ENCODE measurements at regions not wholly inside any gene's neighbourhood (a gene's known extent, or its start where the extent isn't known, plus 50 kb on each side); places are given as distances from the start of the nearest gene placed in this dataset.

- WGBS, 2 experiments (ENCODE audit: extremely low coverage in 1 of 2, insufficient coverage in 1 of 2, insufficient read length in 1 of 2, insufficient replicate concordance in 2 of 2, low coverage in 1 of 2, low lambda C conversion rate in 2 of 2, missing lambda C conversion rate in 1 of 2), result 82% methylated on average over 4 of the region's 4 CpGs; no CpG with 5 or more reads in 1 of the 2 experiments
Measured at GRCh38 chr20:56308036-56308435, 50.7 kb upstream of the FAM210B start.

More at GRCh38 chr20:56308036-56308435, 50.7 kb upstream of the FAM210B start:
- Histone ChIP-seq H2AFZ (ENCODE audit: low read length) (no peak overlapping the region), H3K4me2 (ENCODE audit: insufficient read depth in 1 of 2, low read depth in 2 of 2, low read length in 2 of 2) (no peak overlapping the region), H3K56ac (replicated peaks; ENCODE audit: insufficient read length, low read depth, low read length) (no peak overlapping the region), H3K27me3 (replicated peaks in 1 of 4; ENCODE audit: control insufficient read depth in 3 of 4, extremely low read depth in 1 of 4, insufficient read depth in 3 of 4, low read length in 3 of 4) (no peaks in the 10 kb centered on the region), H4K20me1 (replicated peaks in 1 of 2; ENCODE audit: control insufficient read depth in 1 of 2, insufficient read depth in 2 of 2, low read length in 2 of 2) (no peaks in the 10 kb centered on the region), H3K79me1 (ENCODE audit: low read depth, low read length) (no peaks in the 10 kb centered on the region), H2BK5ac (ENCODE audit: low read depth, low read length) (no peak overlapping the region), H2BK12ac (ENCODE audit: low read depth, low read length) (no peak overlapping the region), H4K91ac (replicated peaks; ENCODE audit: insufficient read length, low read length) (no peak overlapping the region), H3K36me3 (ENCODE audit: control insufficient read depth in 2 of 4, insufficient read depth in 4 of 4, low read length in 3 of 4) (no peaks in the 10 kb centered on the region), H3K4ac (replicated peaks; ENCODE audit: insufficient read length, low read depth, low read length) (no peak overlapping the region), H4K8ac (ENCODE audit: extremely low read depth, insufficient read depth, low read length) (no peak overlapping the region), H3K27ac (ENCODE audit: low read depth, low read length) (no peak overlapping the region), H3K9ac (replicated peaks in 1 of 4; ENCODE audit: extremely low read depth in 1 of 4, low read depth in 3 of 4, low read length in 3 of 4) (no peak overlapping the region), H3K9me3 (ENCODE audit: insufficient read depth in 2 of 2, low read depth in 1 of 2, low read length in 1 of 2) (peaks cover 53 to 72% of the 10 kb centered on the region in 2 experiments), H3K4me3 (ENCODE audit: extremely low read depth in 1 of 4, insufficient read depth in 2 of 4, low read depth in 3 of 4, low read length in 4 of 4) (no peak overlapping the region), H2BK120ac (replicated peaks; ENCODE audit: low read depth, low read length) (no peak overlapping the region), H3K23ac (ENCODE audit: insufficient read length) (no peak overlapping the region), H2BK20ac (ENCODE audit: low read length) (no peak overlapping the region), H2BK15ac (ENCODE audit: low read length) (no peak overlapping the region), H3K79me2 (ENCODE audit: control insufficient read depth in 1 of 2, insufficient read depth in 2 of 2, low read length in 2 of 2) (no peaks in the 10 kb centered on the region), H3K18ac (ENCODE audit: extremely low read depth, low read length) (no peak overlapping the region), H3K4me1 (replicated peaks in 1 of 4; ENCODE audit: control insufficient read depth in 3 of 4, insufficient read depth in 4 of 4, low read length in 3 of 4) (no peaks in the 10 kb centered on the region), H2AK5ac (ENCODE audit: low read depth, low read length) (no peak overlapping the region), H3K23me2 (ENCODE audit: low read depth, low read length) (no peaks in the 10 kb centered on the region), H4K5ac (ENCODE audit: insufficient read length, low read depth, low read length) (no peak overlapping the region), H3K14ac (ENCODE audit: insufficient read length) (no peak overlapping the region)
- CTCF ChIA-PET (ENCODE audit: partially characterized antibody), result no interaction called here
- TF ChIP-seq CHD2 (IDR thresholded peaks at IDR 0.05; ENCODE audit: low read length) (no peak), TEAD4 (IDR thresholded peaks at IDR 0.05; ENCODE audit: low read depth, low read length) (no peak), ATF3 (IDR thresholded peaks at IDR 0.05; ENCODE audit: insufficient read depth, low read depth, low read length) (no peak), TAF7 (optimal IDR thresholded peaks at IDR 0.05; ENCODE audit: borderline replicate concordance, low read depth, low read length) (no peak), PHF8 (conservative IDR thresholded peaks at IDR 0.05; ENCODE audit: low read depth, low read length) (no peak), SP2 (IDR thresholded peaks at IDR 0.05; ENCODE audit: low read length) (no peak), EGR1 (IDR thresholded peaks at IDR 0.05; ENCODE audit: borderline replicate concordance, low read depth, low read length) (no peak), KDM1A (IDR thresholded peaks at IDR 0.05; ENCODE audit: borderline replicate concordance, low read length) (no peak), YY1 (IDR thresholded peaks at IDR 0.05; ENCODE audit: low read depth, low read length) (no peak), RAD21 (IDR thresholded peaks at IDR 0.05 in 1 of 2, conservative IDR thresholded peaks at IDR 0.05 in 1 of 2; ENCODE audit: low read depth in 2 of 2, low read length in 2 of 2) (no peak), CTBP2 (IDR thresholded peaks at IDR 0.05; ENCODE audit: borderline replicate concordance, insufficient read depth, insufficient read length, low read length) (no peak), NRF1 (IDR thresholded peaks at IDR 0.05; ENCODE audit: low read depth, low read length) (no peak), TAF1 (IDR thresholded peaks at IDR 0.05; ENCODE audit: low read depth, low read length) (no peak), BCL11A (IDR thresholded peaks at IDR 0.05; ENCODE audit: low read depth in 2 of 2, low read length in 2 of 2) (no peak)
- POLR2A ChIA-PET (ENCODE audit: partially characterized antibody), result no interaction called here
- DNase-seq (ENCODE audit: low read depth in 1 of 2, low spot score in 2 of 2), result no peak
- FAIRE-seq, result no peak
